ENCODE measurements at regions not wholly inside any gene's neighbourhood (a gene's known extent, or its start where the extent isn't known, plus 50 kb on each side); places are given as distances from the start of the nearest gene placed in this dataset.

DNA sequence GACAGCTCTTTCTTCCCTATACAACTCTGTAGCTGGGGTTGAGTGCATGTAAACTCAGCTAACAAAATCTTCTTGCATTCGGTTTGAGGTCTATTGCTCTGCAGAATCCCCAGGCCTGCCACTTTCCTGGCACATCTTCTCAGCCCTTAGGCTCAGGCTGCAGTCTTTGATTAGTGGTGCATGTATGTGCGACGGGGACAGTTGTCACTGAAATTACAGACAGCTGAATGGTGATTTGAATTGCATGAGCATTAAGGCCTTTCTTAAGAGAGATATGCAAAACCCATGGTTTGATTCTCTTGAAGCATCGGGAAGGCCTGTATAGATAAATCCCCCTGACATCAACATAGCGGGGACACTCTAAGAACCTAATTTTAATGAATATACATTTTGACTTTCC, 222.8 kb downstream of the CDH26 start:
- no peak for TF ChIP-seq ESRRA (IDR thresholded peaks at IDR 0.05; ENCODE audit: borderline replicate concordance, low read length)
- TF ChIP-seq ZC3H11A (IDR thresholded peaks at IDR 0.05) = no peak
- no peaks in the 10 kb centered on the region; the same call in 2 of the 3 replicates for H3K9me3 ChIP-seq
- 56% methylated on average over 5 of the region's 5 CpGs for WGBS (ENCODE audit: missing lambda C conversion rate)
- ChIA-PET CTCF (interaction anchor here (1.3 kb wide), 1 partner anchor 123 kb away, joined by 3 read pairs; no protein-coding TSS in a partner anchor), POLR2A (no interaction called here)
- H3K4me1 ChIP-seq = no peaks in the 10 kb centered on the region
- no peak overlapping the region for H3K4me2 ChIP-seq
- DNase-seq (ENCODE audit: low read depth in 1 of 2, low spot score in 1 of 2) (no peak), FAIRE-seq (no peak), ATAC-seq (no peak)
- H3K4me3 ChIP-seq = no peak overlapping the region
- H3K27ac ChIP-seq = no peak overlapping the region

DNA sequence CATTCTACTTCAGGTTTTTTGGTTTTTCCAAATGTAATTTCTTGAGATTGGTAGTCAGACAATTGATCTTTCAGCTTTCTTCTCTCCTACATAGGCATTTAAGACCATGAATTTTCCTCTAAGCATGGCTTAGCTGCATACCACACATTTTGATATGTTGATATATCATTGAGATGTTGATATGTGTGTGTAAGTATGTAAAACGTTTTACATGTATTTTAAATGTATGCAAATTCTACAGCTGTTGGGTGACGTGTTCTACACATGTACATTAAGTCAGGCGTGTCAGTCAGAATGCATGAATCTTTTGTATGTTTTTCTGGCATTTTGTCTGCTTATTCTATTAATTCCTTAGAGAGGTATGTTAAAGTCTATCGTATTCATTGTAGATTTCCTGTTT, 228.2 kb downstream of the CDH26 start:
- FAIRE-seq (no peak), ATAC-seq (no peak), DNase-seq (ENCODE audit: low read depth in 1 of 2, low spot score in 1 of 2) (no peak)
- no peak for TF ChIP-seq EHMT2 (IDR thresholded peaks at IDR 0.05; ENCODE audit: low read depth)
- TF ChIP-seq, protein P1, sequence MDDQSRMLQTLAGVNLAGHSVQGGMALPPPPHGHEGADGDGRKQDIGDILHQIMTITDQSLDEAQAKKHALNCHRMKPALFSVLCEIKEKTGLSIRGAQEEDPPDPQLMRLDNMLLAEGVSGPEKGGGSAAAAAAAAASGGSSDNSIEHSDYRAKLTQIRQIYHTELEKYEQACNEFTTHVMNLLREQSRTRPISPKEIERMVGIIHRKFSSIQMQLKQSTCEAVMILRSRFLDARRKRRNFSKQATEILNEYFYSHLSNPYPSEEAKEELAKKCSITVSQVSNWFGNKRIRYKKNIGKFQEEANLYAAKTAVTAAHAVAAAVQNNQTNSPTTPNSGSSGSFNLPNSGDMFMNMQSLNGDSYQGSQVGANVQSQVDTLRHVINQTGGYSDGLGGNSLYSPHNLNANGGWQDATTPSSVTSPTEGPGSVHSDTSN (IDR thresholded peaks at IDR 0.05) = no peak
- TF ChIP-seq NR3C1 (IDR thresholded peaks at IDR 0.05) = no peak
- no peak for TF ChIP-seq KDM1A (IDR thresholded peaks at IDR 0.05; ENCODE audit: low read depth)
- ChIA-PET POLR2A (no interaction called here), CTCF (no interaction called here)
- 6% methylated on average over 4 of the region's 4 CpGs for WGBS (ENCODE audit: missing lambda C conversion rate)
- Histone ChIP-seq H3K27ac (no peak overlapping the region), H3K4me1 (no peaks in the 10 kb centered on the region), H3K9me3 (no peaks in the 10 kb centered on the region; the same call in 2 of the 3 replicates), H3K4me3 (no peak overlapping the region), H3K4me2 (no peak overlapping the region)

DNA sequence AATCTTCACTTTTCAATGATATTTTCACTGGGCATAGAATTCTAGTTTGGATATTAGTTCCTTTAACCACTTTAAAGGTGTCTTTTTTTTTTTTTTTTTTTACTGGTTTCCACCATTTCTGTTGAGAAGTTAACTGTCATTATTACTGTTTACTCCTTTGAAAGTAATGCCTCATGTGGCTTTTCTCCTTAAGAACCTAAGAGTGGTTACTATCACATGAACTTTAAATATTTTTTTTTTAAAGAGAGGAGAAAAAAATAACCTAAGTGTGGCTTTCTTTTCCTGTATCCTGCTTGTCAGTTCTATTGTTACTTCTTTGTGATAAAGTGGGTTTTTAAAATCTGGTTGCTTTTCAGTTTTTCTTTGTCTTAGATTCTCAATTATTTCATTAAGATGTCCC, 229.5 kb downstream of the CDH26 start:
- FAIRE-seq = no peak
- Histone ChIP-seq H3K4me1 (no peaks in the 10 kb centered on the region), H3K27ac (no peak overlapping the region), H3K4me2 (no peak overlapping the region), H3K9me3 (no peaks in the 10 kb centered on the region; the same call in 2 of the 3 replicates), H3K4me3 (no peak overlapping the region)
- CTCF ChIA-PET = no interaction called here
- DNase-seq (ENCODE audit: low read depth in 1 of 2, low spot score in 1 of 2) = no peak
- no peak for TF ChIP-seq EP300 (IDR thresholded peaks at IDR 0.05)
- TF ChIP-seq RFX5 (IDR thresholded peaks at IDR 0.05) = no peak
- TF ChIP-seq JUNB (IDR thresholded peaks at IDR 0.05) = no peak
- TF ChIP-seq, protein P2, sequence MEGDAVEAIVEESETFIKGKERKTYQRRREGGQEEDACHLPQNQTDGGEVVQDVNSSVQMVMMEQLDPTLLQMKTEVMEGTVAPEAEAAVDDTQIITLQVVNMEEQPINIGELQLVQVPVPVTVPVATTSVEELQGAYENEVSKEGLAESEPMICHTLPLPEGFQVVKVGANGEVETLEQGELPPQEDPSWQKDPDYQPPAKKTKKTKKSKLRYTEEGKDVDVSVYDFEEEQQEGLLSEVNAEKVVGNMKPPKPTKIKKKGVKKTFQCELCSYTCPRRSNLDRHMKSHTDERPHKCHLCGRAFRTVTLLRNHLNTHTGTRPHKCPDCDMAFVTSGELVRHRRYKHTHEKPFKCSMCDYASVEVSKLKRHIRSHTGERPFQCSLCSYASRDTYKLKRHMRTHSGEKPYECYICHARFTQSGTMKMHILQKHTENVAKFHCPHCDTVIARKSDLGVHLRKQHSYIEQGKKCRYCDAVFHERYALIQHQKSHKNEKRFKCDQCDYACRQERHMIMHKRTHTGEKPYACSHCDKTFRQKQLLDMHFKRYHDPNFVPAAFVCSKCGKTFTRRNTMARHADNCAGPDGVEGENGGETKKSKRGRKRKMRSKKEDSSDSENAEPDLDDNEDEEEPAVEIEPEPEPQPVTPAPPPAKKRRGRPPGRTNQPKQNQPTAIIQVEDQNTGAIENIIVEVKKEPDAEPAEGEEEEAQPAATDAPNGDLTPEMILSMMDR (IDR thresholded peaks at IDR 0.05) = no peak
- no peak for TF ChIP-seq NPAS2 (CRISPR knock-in tag; IDR thresholded peaks at IDR 0.05; ENCODE audit: borderline replicate concordance)
- ATAC-seq = no peak
- POLR2A ChIA-PET = no interaction called here

DNA sequence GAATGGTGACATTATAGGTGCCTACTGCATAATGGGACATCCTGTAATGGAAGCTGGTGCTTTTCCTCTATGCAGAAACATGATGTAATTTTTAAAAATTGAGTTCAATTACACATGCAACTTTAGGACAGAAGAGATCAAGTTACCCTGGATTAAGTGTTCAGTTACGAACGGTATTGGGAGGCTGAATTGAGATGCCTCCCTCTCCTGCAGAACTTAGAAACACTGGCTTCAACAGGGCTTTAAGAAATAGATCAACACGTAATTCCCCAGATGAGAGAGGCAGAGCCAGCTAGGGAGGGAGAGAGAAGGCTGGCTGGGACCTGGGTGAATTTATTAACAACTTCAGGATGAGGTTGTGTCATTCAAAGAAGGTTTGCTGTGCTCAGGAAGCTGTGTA, 232.8 kb downstream of the CDH26 start:
- ATAC-seq (no peak), FAIRE-seq (no peak), DNase-seq (ENCODE audit: low read depth in 1 of 2, low spot score in 1 of 2) (no peak)
- H3K9me3 ChIP-seq = no peaks in the 10 kb centered on the region
- H3K4me1 ChIP-seq = no peaks in the 10 kb centered on the region
- no peak overlapping the region for H3K4me3 ChIP-seq
- no peak overlapping the region for H3K4me2 ChIP-seq
- CTCF ChIA-PET = interaction anchor here (1.2 to 2.9 kb wide), 2 partner anchors 20 to 24 kb away, joined by 4 to 19 read pairs; no protein-coding TSS in a partner anchor
- 2% methylated on average over 3 of the region's 3 CpGs for WGBS (ENCODE audit: missing lambda C conversion rate)
- POLR2A ChIA-PET = no interaction called here
- no peak overlapping the region for H3K27ac ChIP-seq
- TF ChIP-seq CBX8 (IDR thresholded peaks at IDR 0.05) = no peak
- no peak for TF ChIP-seq HOXB13 (CRISPR knock-in tag; IDR thresholded peaks at IDR 0.05; ENCODE audit: low read depth)
- TF ChIP-seq, protein P3, sequence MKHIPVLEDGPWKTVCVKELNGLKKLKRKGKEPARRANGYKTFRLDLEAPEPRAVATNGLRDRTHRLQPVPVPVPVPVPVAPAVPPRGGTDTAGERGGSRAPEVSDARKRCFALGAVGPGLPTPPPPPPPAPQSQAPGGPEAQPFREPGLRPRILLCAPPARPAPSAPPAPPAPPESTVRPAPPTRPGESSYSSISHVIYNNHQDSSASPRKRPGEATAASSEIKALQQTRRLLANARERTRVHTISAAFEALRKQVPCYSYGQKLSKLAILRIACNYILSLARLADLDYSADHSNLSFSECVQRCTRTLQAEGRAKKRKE (CRISPR knock-in tag; IDR thresholded peaks at IDR 0.05; ENCODE audit: low read depth) = no peak
- TF ChIP-seq, protein P4, sequence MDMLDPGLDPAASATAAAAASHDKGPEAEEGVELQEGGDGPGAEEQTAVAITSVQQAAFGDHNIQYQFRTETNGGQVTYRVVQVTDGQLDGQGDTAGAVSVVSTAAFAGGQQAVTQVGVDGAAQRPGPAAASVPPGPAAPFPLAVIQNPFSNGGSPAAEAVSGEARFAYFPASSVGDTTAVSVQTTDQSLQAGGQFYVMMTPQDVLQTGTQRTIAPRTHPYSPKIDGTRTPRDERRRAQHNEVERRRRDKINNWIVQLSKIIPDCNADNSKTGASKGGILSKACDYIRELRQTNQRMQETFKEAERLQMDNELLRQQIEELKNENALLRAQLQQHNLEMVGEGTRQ (IDR thresholded peaks at IDR 0.05) = no peak
- TF ChIP-seq FOXS1 (CRISPR knock-in tag; IDR thresholded peaks at IDR 0.05) = no peak
- no peak for TF ChIP-seq ZC3H11A (IDR thresholded peaks at IDR 0.05)
- no peak for TF ChIP-seq SREBF2 (IDR thresholded peaks at IDR 0.05)
- TF ChIP-seq, protein P5, sequence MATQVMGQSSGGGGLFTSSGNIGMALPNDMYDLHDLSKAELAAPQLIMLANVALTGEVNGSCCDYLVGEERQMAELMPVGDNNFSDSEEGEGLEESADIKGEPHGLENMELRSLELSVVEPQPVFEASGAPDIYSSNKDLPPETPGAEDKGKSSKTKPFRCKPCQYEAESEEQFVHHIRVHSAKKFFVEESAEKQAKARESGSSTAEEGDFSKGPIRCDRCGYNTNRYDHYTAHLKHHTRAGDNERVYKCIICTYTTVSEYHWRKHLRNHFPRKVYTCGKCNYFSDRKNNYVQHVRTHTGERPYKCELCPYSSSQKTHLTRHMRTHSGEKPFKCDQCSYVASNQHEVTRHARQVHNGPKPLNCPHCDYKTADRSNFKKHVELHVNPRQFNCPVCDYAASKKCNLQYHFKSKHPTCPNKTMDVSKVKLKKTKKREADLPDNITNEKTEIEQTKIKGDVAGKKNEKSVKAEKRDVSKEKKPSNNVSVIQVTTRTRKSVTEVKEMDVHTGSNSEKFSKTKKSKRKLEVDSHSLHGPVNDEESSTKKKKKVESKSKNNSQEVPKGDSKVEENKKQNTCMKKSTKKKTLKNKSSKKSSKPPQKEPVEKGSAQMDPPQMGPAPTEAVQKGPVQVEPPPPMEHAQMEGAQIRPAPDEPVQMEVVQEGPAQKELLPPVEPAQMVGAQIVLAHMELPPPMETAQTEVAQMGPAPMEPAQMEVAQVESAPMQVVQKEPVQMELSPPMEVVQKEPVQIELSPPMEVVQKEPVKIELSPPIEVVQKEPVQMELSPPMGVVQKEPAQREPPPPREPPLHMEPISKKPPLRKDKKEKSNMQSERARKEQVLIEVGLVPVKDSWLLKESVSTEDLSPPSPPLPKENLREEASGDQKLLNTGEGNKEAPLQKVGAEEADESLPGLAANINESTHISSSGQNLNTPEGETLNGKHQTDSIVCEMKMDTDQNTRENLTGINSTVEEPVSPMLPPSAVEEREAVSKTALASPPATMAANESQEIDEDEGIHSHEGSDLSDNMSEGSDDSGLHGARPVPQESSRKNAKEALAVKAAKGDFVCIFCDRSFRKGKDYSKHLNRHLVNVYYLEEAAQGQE (IDR thresholded peaks at IDR 0.05) = no peak
- no peak for TF ChIP-seq GATA3 (IDR thresholded peaks at IDR 0.05; ENCODE audit: borderline replicate concordance)
- TF ChIP-seq PHF8 (IDR thresholded peaks at IDR 0.05; ENCODE audit: borderline replicate concordance, low read depth) = no peak
- TF ChIP-seq BHLHE40 (IDR thresholded peaks at IDR 0.05; ENCODE audit: low read depth, low read length) = no peak
- TF ChIP-seq, protein P6, sequence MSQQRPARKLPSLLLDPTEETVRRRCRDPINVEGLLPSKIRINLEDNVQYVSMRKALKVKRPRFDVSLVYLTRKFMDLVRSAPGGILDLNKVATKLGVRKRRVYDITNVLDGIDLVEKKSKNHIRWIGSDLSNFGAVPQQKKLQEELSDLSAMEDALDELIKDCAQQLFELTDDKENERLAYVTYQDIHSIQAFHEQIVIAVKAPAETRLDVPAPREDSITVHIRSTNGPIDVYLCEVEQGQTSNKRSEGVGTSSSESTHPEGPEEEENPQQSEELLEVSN (IDR thresholded peaks at IDR 0.05; ENCODE audit: borderline replicate concordance, low read depth) = no peak
- TF ChIP-seq HOXB5 (CRISPR knock-in tag; IDR thresholded peaks at IDR 0.05) = no peak
- no peak for TF ChIP-seq KDM1A (IDR thresholded peaks at IDR 0.05; ENCODE audit: low read depth)
- no peak for TF ChIP-seq KDM5A (IDR thresholded peaks at IDR 0.05)
